Liver (tissue), 8 donors: ENCODE measurements at regions not wholly inside any gene's neighbourhood (a gene's known extent, or its start where the extent isn't known, plus 50 kb on each side); places are given as distances from the start of the nearest gene placed in this dataset.

Experiments
- DNase-seq: peaks from one replicate; pipeline ENCODE4 v3.0.0-alpha.2; 2017; ENCODE audit warnings: low spot score
- H3K27ac ChIP-seq, 2 donors: one replicate each; pipeline ENCODE4 v1.7.0; 2013; ENCODE audit warnings: inconsistent platforms in 2 of 2, low read length in 2 of 2, control low read depth in 1 of 2, low read depth in 1 of 2, mild to moderate bottlenecking in 1 of 2
- H3K27me3 ChIP-seq, 4 donors: one replicate each; pipeline versions ENCODE4 v1.6.1 to v1.7.0; 2013; ENCODE audit warnings: low read length in 3 of 4, inconsistent platforms in 1 of 4, mild to moderate bottlenecking in 1 of 4, moderate library complexity in 1 of 4; ENCODE audit not compliant: control insufficient read depth in 4 of 4, insufficient read depth in 4 of 4
- H3K36me3 ChIP-seq, 4 donors: one replicate each; pipeline versions ENCODE4 v1.6.1 to v1.7.0; 2013; ENCODE audit warnings: low read length in 3 of 4, mild to moderate bottlenecking in 3 of 4, low read depth in 1 of 4, moderate library complexity in 1 of 4; ENCODE audit not compliant: control insufficient read depth in 4 of 4, insufficient read depth in 3 of 4
- H3K4me1 ChIP-seq, 4 donors: one replicate each; pipeline versions ENCODE4 v1.6.1 to v1.7.0; 2013; ENCODE audit warnings: low read length in 3 of 4, mild to moderate bottlenecking in 3 of 4, moderate library complexity in 1 of 4; ENCODE audit not compliant: control insufficient read depth in 4 of 4, insufficient read depth in 4 of 4
- H3K4me3 ChIP-seq, 3 donors: one replicate each; pipeline versions ENCODE4 v1.6.1 to v1.7.0; 2013; ENCODE audit warnings: low read length in 3 of 3, control low read depth in 1 of 3, low read depth in 1 of 3, mild to moderate bottlenecking in 1 of 3
- H3K9ac ChIP-seq, 2 donors: one replicate each; pipeline ENCODE4 v1.7.0; 2013; ENCODE audit warnings: low read length in 2 of 2, mild to moderate bottlenecking in 2 of 2, moderate library complexity in 2 of 2, control low read depth in 1 of 2, low read depth in 1 of 2
- H3K9me3 ChIP-seq, 4 donors: one replicate each; pipeline versions ENCODE4 v1.6.1 to v1.7.0; 2013; ENCODE audit warnings: low read length in 3 of 4; ENCODE audit not compliant: control insufficient read depth in 4 of 4
- EGR1 ChIP-seq, 2 donors: IDR thresholded peaks; 2 replicates each; pipeline ENCODE4 v1.6.1; 2016 to 2018; ENCODE audit warnings: antibody characterized with exemption in 2 of 2, low read depth in 2 of 2
- FOXA1 ChIP-seq: IDR thresholded peaks from 2 replicates; pipeline ENCODE4 v1.6.1; 2016; ENCODE audit warnings: antibody characterized with exemption
- FOXA2 ChIP-seq: IDR thresholded peaks from 2 replicates; pipeline ENCODE4 v1.6.1; 2016; ENCODE audit warnings: antibody characterized with exemption
- GABPA ChIP-seq, 2 donors: IDR thresholded peaks in 1 of 2; conservative IDR thresholded peaks in 1 of 2; 2 replicates each; pipeline ENCODE4 v1.6.1; 2016; ENCODE audit warnings: antibody characterized with exemption in 2 of 2, mild to moderate bottlenecking in 1 of 2, moderate library complexity in 1 of 2
- HNF4A ChIP-seq, 2 donors: conservative IDR thresholded peaks; 2 replicates each; pipeline ENCODE4 v1.6.1; 2016; ENCODE audit warnings: antibody characterized with exemption in 2 of 2, mild to moderate bottlenecking in 2 of 2
- HNF4G ChIP-seq: IDR thresholded peaks from 2 replicates; pipeline ENCODE4 v1.6.1; 2016; ENCODE audit warnings: antibody characterized with exemption
- JUND ChIP-seq, 2 donors: IDR thresholded peaks; 2 replicates each; pipeline ENCODE4 v1.6.1; 2016; ENCODE audit warnings: antibody characterized with exemption in 2 of 2
- NR2F2 ChIP-seq: IDR thresholded peaks from 2 replicates; pipeline ENCODE4 v1.6.1; 2016; ENCODE audit warnings: antibody characterized with exemption
- RAD21 ChIP-seq, 2 donors: IDR thresholded peaks; 2 replicates each; pipeline ENCODE4 v1.6.1; 2016; ENCODE audit warnings: antibody characterized with exemption in 2 of 2, mild to moderate bottlenecking in 2 of 2
- RXRA ChIP-seq, 2 donors: IDR thresholded peaks; 2 replicates each; pipeline ENCODE4 v1.6.1; 2017 to 2018; ENCODE audit warnings: antibody characterized with exemption in 2 of 2, mild to moderate bottlenecking in 1 of 2
- SP1 ChIP-seq: IDR thresholded peaks from 2 replicates; pipeline ENCODE4 v1.6.1; 2018; ENCODE audit warnings: antibody characterized with exemption, mild to moderate bottlenecking
- YY1 ChIP-seq: IDR thresholded peaks from 2 replicates; pipeline ENCODE4 v1.6.1; 2016; ENCODE audit warnings: antibody characterized with exemption, mild to moderate bottlenecking
- WGBS: extraction: QIAGEN DNeasy Blood & Tissue Kit; methylation state at CpG from one replicate; pipeline ENCODE4 v1.1.7; 2013; 5-methylcytosine and 5-hydroxymethylcytosine counted together
- TF ChIP-seq, protein P1 (sequence below): IDR thresholded peaks from 2 replicates; pipeline ENCODE4 v1.6.1; 2016; ENCODE audit warnings: antibody characterized with exemption
- TF ChIP-seq, protein P2 (sequence below): IDR thresholded peaks from 2 replicates; pipeline ENCODE4 v1.6.1; 2016; ENCODE audit warnings: antibody characterized with exemption, mild to moderate bottlenecking
- TF ChIP-seq, protein P3 (sequence below): IDR thresholded peaks from 2 replicates; pipeline ENCODE4 v1.6.1; 2016; ENCODE audit warnings: antibody characterized with exemption
- TF ChIP-seq, protein P4 (sequence below): IDR thresholded peaks from 2 replicates; pipeline ENCODE4 v1.6.1; 2016; ENCODE audit warnings: antibody characterized with exemption
- TF ChIP-seq, protein P5 (sequence below): fragments of 150-350 bp; IDR thresholded peaks from 2 replicates; pipeline ENCODE4 v1.5.1; 2017; ENCODE audit warnings: improper control_type of control experiment, low read depth, low read length; ENCODE audit not compliant: missing input control
- donor health status: healthy.
- donor health status: healthy.
- donor health status: healthy.
- donor health status: healthy.
- donor health status: healthy.

DNA sequence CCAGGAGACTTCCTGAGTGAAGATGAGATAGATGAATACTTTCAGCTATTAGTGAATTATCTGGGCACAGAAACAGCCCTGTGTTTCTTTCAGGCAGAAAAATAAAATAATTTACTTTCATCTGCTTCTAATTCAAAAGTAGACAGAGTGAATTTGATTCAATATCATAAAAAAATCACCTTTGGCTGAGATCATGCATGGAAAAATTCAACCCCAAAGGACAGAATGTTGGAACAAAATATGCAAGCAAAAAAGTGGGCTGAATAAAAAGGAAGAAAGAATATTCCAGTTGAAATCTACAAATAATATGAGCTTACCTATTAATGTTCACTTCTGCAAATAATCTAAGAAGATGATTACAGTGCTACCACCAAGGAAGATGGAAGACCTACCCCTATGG is 546.9 kb downstream of the TFAP2B start:
- TF ChIP-seq, protein P1, sequence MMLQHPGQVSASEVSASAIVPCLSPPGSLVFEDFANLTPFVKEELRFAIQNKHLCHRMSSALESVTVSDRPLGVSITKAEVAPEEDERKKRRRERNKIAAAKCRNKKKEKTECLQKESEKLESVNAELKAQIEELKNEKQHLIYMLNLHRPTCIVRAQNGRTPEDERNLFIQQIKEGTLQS: no peak
- TF ChIP-seq SP1: no peak
- no peak for TF ChIP-seq JUND (IDR thresholded peaks at IDR 0.05)
- TF ChIP-seq, protein P2, sequence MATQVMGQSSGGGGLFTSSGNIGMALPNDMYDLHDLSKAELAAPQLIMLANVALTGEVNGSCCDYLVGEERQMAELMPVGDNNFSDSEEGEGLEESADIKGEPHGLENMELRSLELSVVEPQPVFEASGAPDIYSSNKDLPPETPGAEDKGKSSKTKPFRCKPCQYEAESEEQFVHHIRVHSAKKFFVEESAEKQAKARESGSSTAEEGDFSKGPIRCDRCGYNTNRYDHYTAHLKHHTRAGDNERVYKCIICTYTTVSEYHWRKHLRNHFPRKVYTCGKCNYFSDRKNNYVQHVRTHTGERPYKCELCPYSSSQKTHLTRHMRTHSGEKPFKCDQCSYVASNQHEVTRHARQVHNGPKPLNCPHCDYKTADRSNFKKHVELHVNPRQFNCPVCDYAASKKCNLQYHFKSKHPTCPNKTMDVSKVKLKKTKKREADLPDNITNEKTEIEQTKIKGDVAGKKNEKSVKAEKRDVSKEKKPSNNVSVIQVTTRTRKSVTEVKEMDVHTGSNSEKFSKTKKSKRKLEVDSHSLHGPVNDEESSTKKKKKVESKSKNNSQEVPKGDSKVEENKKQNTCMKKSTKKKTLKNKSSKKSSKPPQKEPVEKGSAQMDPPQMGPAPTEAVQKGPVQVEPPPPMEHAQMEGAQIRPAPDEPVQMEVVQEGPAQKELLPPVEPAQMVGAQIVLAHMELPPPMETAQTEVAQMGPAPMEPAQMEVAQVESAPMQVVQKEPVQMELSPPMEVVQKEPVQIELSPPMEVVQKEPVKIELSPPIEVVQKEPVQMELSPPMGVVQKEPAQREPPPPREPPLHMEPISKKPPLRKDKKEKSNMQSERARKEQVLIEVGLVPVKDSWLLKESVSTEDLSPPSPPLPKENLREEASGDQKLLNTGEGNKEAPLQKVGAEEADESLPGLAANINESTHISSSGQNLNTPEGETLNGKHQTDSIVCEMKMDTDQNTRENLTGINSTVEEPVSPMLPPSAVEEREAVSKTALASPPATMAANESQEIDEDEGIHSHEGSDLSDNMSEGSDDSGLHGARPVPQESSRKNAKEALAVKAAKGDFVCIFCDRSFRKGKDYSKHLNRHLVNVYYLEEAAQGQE: no peak
- TF ChIP-seq, protein P3, sequence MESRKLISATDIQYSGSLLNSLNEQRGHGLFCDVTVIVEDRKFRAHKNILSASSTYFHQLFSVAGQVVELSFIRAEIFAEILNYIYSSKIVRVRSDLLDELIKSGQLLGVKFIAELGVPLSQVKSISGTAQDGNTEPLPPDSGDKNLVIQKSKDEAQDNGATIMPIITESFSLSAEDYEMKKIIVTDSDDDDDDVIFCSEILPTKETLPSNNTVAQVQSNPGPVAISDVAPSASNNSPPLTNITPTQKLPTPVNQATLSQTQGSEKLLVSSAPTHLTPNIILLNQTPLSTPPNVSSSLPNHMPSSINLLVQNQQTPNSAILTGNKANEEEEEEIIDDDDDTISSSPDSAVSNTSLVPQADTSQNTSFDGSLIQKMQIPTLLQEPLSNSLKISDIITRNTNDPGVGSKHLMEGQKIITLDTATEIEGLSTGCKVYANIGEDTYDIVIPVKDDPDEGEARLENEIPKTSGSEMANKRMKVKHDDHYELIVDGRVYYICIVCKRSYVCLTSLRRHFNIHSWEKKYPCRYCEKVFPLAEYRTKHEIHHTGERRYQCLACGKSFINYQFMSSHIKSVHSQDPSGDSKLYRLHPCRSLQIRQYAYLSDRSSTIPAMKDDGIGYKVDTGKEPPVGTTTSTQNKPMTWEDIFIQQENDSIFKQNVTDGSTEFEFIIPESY: no peak
- TF ChIP-seq RXRA (IDR thresholded peaks at IDR 0.05): no peak
- TF ChIP-seq FOXA2: no peak
- TF ChIP-seq YY1: no peak
- TF ChIP-seq HNF4A (conservative IDR thresholded peaks at IDR 0.05): no peak
- TF ChIP-seq RAD21 (IDR thresholded peaks at IDR 0.05): no peak
- no peak for TF ChIP-seq EGR1 (IDR thresholded peaks at IDR 0.05; ENCODE audit: low read depth in 2 of 2)
- no peak for TF ChIP-seq FOXA1
- TF ChIP-seq, protein P4, sequence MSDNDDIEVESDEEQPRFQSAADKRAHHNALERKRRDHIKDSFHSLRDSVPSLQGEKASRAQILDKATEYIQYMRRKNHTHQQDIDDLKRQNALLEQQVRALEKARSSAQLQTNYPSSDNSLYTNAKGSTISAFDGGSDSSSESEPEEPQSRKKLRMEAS: no peak
- TF ChIP-seq NR2F2: no peak
- no peak for TF ChIP-seq HNF4G
- TF ChIP-seq, protein P5, sequence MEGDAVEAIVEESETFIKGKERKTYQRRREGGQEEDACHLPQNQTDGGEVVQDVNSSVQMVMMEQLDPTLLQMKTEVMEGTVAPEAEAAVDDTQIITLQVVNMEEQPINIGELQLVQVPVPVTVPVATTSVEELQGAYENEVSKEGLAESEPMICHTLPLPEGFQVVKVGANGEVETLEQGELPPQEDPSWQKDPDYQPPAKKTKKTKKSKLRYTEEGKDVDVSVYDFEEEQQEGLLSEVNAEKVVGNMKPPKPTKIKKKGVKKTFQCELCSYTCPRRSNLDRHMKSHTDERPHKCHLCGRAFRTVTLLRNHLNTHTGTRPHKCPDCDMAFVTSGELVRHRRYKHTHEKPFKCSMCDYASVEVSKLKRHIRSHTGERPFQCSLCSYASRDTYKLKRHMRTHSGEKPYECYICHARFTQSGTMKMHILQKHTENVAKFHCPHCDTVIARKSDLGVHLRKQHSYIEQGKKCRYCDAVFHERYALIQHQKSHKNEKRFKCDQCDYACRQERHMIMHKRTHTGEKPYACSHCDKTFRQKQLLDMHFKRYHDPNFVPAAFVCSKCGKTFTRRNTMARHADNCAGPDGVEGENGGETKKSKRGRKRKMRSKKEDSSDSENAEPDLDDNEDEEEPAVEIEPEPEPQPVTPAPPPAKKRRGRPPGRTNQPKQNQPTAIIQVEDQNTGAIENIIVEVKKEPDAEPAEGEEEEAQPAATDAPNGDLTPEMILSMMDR: no peak
- TF ChIP-seq GABPA (IDR thresholded peaks at IDR 0.05 in 1 of 2, conservative IDR thresholded peaks at IDR 0.05 in 1 of 2): no peak
- Histone ChIP-seq H3K27me3 (no peaks in the 10 kb centered on the region), H3K4me1 (no peaks in the 10 kb centered on the region), H3K9me3 (no peaks in the 10 kb centered on the region), H3K9ac (no peak overlapping the region), H3K27ac (no peak overlapping the region), H3K4me3 (no peak overlapping the region), H3K36me3 (no peaks in the 10 kb centered on the region)
- no peak for DNase-seq

DNA sequence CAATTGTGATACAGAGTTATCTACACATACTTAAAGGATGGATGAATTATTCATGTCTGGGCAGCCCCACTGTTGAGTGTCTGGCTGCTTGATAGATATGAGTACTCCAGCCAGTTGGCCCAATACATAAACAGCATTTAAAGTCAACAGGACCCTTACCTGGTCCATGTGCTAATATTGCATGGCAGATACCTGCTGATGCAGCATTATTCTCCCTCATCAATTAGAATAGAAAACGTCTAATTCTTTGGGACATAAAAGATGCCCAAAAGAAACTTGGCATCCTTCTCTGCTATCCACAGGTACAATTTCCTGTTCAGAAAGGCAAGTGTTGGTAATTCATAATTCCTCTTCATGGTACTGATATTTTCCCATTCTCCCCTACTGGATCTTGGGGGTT is 550.8 kb downstream of the TFAP2B start:
- WGBS: 69% methylated on average over 1 of the region's 1 CpG
- Histone ChIP-seq H3K27ac (no peak overlapping the region), H3K4me1 (no peaks in the 10 kb centered on the region), H3K9ac (no peak overlapping the region), H3K36me3 (no peaks in the 10 kb centered on the region), H3K9me3 (no peaks in the 10 kb centered on the region), H3K4me3 (no peak overlapping the region), H3K27me3 (no peaks in the 10 kb centered on the region)
- no peak for DNase-seq
- TF ChIP-seq EGR1 (IDR thresholded peaks at IDR 0.05; ENCODE audit: low read depth in 2 of 2) (no peak), JUND (IDR thresholded peaks at IDR 0.05) (no peak), YY1 (no peak), NR2F2 (no peak), RAD21 (IDR thresholded peaks at IDR 0.05) (no peak), HNF4A (conservative IDR thresholded peaks at IDR 0.05) (no peak), GABPA (IDR thresholded peaks at IDR 0.05 in 1 of 2, conservative IDR thresholded peaks at IDR 0.05 in 1 of 2) (no peak), HNF4G (no peak)
- TF ChIP-seq, protein P2: no peak
- TF ChIP-seq, protein P5: no peak
- TF ChIP-seq, protein P1: no peak
- TF ChIP-seq, protein P4: no peak
